KMS-11 (cell line): ENCODE measurements at regions not wholly inside any gene's neighbourhood (a gene's known extent, or its start where the extent isn't known, plus 50 kb on each side); places are given as distances from the start of the nearest gene placed in this dataset.

ENCODE experiments used
- H2AFZ ChIP-seq: fragments of 200-600 bp; sonication (generic); 2 replicates; pipeline ENCODE4 v1.6.1; 2016; ENCODE audit warnings: antibody characterized with exemption, mixed run types, low read depth
- H3K27ac ChIP-seq: fragments of 200-600 bp; sonication (generic); 2 replicates; pipeline ENCODE4 v1.6.1; 2016; ENCODE audit warnings: mild to moderate bottlenecking, mixed run types
- H3K27me3 ChIP-seq: fragments of 200-600 bp; sonication (generic); 2 replicates; pipeline ENCODE4 v1.6.1; 2017; ENCODE audit warnings: mild to moderate bottlenecking, low read depth, mixed run types, moderate library complexity; ENCODE audit not compliant: insufficient read depth
- H3K36me3 ChIP-seq: fragments of 200-600 bp; sonication (generic); 2 replicates; pipeline ENCODE4 v1.6.1; 2017; ENCODE audit warnings: mild to moderate bottlenecking, mixed run types; ENCODE audit not compliant: insufficient read depth
- H3K4me1 ChIP-seq: fragments of 200-600 bp; sonication (generic); 2 replicates; pipeline ENCODE4 v1.6.1; 2016; ENCODE audit warnings: mild to moderate bottlenecking, low read depth, mixed run types; ENCODE audit not compliant: poor library complexity, severe bottlenecking
- H3K4me2 ChIP-seq: fragments of 200-600 bp; sonication (generic); 2 replicates; pipeline ENCODE4 v1.7.0; 2016; ENCODE audit warnings: mild to moderate bottlenecking, mixed run types
- H3K4me3 ChIP-seq: fragments of 200-600 bp; sonication (generic); IDR thresholded peaks from 2 replicates; pipeline ENCODE4 v1.6.1; 2017; ENCODE audit warnings: low read depth, low read length, mixed read lengths; ENCODE audit not compliant: insufficient read depth
- H3K79me2 ChIP-seq: fragments of 200-600 bp; sonication (generic); 2 replicates; pipeline ENCODE4 v1.6.1; 2016; ENCODE audit warnings: low read depth, mixed run types; ENCODE audit not compliant: insufficient read depth
- H3K9ac ChIP-seq: fragments of 200-600 bp; sonication (generic); 2 replicates; pipeline ENCODE4 v1.6.1; 2016; ENCODE audit warnings: mild to moderate bottlenecking, mixed run types
- H4K20me1 ChIP-seq: fragments of 200-600 bp; sonication (generic); 2 replicates; pipeline ENCODE4 v1.6.1; 2016; ENCODE audit warnings: mild to moderate bottlenecking, mixed run types; ENCODE audit not compliant: insufficient read depth
- TF ChIP-seq, protein P1 (sequence below): fragments of 200-600 bp; sonication (generic); conservative IDR thresholded peaks from 2 replicates; pipeline ENCODE4 v1.6.1; 2017; ENCODE audit warnings: low read depth, mild to moderate bottlenecking, antibody characterized with exemption, low read length, moderate library complexity, mixed read lengths

DNA sequence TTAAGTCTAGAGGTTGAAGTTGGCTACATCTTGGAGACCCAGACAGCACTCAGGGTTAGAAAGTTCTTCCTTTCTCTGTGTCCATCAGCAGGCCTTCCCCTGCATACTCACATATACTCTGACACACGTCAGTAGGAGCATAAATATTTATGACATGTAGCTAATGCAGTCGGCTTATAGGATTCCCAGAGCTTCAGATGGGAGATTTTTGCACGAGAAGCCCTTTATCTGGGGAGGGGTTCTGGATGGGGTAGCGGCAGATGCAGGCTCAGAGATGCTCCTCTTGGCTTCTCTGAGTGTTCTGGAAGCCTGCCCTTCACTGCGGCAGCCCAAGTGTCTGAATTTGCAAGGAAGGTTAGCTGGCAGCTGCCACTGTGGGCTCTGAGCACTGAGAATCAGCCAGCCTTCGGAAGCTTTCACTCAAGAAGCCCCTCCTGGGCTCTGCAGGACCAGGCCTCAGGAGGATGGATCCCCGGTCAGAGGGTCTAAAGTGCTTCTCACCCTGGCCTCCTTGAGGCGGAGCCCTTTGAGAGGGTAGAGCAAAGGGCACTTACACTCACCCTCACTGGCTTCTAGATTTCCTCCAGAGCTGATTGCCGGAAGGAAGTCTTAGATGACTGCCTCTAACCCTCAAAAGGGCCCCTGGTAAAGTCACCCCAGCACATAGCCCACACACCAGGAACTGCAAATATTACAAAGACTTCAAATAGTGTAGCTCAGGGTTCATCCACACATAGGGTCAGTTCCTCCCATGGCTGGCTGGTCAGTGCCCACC lies 68.1 kb upstream of the NFASC start:
- Histone ChIP-seq H3K4me3 (no peak overlapping the region), H3K27me3 (no peaks in the 10 kb centered on the region; the same call in 1 of the 2 replicates), H3K9ac (no peak overlapping the region), H3K79me2 (no peaks in the 10 kb centered on the region), H3K4me1 (peaks cover 10% of the 10 kb centered on the region), H3K36me3 (no peaks in the 10 kb centered on the region), H4K20me1 (no peaks in the 10 kb centered on the region), H2AFZ (no peak overlapping the region), H3K27ac (no peak overlapping the region), H3K4me2 (no peak overlapping the region)
- TF ChIP-seq, protein P1, sequence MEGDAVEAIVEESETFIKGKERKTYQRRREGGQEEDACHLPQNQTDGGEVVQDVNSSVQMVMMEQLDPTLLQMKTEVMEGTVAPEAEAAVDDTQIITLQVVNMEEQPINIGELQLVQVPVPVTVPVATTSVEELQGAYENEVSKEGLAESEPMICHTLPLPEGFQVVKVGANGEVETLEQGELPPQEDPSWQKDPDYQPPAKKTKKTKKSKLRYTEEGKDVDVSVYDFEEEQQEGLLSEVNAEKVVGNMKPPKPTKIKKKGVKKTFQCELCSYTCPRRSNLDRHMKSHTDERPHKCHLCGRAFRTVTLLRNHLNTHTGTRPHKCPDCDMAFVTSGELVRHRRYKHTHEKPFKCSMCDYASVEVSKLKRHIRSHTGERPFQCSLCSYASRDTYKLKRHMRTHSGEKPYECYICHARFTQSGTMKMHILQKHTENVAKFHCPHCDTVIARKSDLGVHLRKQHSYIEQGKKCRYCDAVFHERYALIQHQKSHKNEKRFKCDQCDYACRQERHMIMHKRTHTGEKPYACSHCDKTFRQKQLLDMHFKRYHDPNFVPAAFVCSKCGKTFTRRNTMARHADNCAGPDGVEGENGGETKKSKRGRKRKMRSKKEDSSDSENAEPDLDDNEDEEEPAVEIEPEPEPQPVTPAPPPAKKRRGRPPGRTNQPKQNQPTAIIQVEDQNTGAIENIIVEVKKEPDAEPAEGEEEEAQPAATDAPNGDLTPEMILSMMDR = no peak

DNA sequence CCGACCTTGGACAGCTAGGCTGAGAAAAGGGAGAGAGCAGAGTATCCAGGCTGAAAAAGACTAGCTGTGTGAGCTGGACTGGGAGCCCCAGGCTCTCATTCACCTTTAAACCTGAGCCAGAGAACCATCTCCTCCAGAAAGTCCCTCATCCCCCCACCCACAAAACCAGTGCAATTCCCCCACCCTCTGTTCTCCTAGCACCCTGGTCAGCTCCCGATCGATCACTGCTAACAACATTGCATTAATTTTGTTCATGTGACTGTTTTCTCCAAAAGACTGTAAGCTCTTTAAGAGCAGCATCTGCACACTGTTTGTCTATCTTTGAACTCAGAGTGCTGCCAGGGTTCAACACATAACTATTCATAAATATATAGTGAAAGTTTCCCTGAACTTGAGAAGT lies 67.1 kb upstream of the NFASC start:
- no peak overlapping the region for H3K4me3 ChIP-seq
- H3K27me3 ChIP-seq = no peaks in the 10 kb centered on the region; the same call in 1 of the 2 replicates
- H2AFZ ChIP-seq = no peak overlapping the region
- H3K79me2 ChIP-seq = no peaks in the 10 kb centered on the region
- H3K36me3 ChIP-seq = no peaks in the 10 kb centered on the region
- H4K20me1 ChIP-seq = no peaks in the 10 kb centered on the region
- peaks cover 14% of the 10 kb centered on the region for H3K4me1 ChIP-seq
- no peak overlapping the region for H3K9ac ChIP-seq
- no peak overlapping the region for H3K4me2 ChIP-seq
- no peak overlapping the region for H3K27ac ChIP-seq
- TF ChIP-seq, protein P1 = no peak

DNA sequence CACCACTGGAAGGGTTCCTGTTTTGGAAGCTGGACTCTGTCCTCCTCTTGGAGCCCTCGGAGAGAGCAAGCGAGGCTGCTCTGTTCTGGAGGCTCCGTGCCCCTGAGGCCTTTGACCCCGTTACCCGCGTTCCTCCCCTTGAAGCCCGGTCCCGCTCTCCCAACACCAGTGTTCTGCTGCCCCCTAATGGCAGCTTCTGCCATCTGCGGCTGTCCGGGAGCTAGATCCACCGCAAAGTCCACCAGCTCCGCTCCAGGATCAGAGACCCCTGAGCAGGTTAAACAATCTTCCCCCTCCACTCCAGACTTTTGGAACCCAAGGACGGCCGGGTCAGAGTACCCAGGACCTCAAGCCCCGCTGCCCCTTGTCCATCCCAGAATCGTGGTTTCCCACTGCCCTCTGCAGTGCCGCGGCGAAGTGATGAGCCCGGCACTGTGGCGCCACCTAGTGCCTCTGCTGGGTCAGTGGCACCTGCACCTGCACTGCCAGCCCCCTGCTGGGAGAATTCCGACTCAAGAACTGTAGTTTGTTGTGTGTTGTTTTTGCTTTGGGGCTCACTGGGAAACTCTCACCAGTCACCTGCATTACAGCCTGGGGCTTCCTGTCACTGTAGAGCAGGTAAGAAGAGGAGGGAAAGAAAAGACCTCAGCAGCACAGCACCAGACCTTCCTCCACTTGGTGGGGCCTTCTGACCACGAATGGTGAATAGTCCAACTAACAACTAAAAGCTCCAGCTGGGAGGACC lies 63.5 kb upstream of the NFASC start:
- Histone ChIP-seq H3K27me3 (no peaks in the 10 kb centered on the region), H3K4me1 (peaks cover 14% of the 10 kb centered on the region), H3K4me2 (peak overlapping the region; percentile 49), H3K9ac (peak overlapping the region; percentile 9; the same call in 1 of the 2 replicates), H3K27ac (no peak overlapping the region), H4K20me1 (no peaks in the 10 kb centered on the region), H3K4me3 (peak overlapping the region; percentile 96), H3K36me3 (no peaks in the 10 kb centered on the region), H2AFZ (peak overlapping the region; percentile 80), H3K79me2 (no peaks in the 10 kb centered on the region)
- TF ChIP-seq, protein P1 = peak; percentile 100

DNA sequence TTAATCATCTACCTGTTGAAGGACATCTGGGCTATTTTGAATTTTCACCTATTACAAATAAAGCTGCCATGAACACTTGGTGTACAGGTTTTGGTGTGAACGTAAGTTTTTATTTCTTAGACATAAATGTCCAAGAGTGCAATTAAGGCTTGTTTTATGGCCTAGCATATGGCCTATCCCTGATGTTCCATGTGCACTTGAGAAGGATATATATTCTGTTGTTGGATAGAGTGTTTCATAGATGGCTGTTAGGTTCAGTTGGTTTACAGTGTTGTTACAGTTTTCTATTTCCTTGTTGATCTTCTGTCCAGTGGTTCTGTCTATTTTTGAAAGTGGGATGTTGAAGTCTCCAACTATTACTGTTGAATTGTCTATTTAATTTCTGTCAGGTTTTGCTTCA lies 61.2 kb upstream of the NFASC start:
- H3K9ac ChIP-seq = no peak overlapping the region
- H3K79me2 ChIP-seq = no peaks in the 10 kb centered on the region
- H4K20me1 ChIP-seq = no peaks in the 10 kb centered on the region
- no peaks in the 10 kb centered on the region for H3K27me3 ChIP-seq
- H3K36me3 ChIP-seq = no peaks in the 10 kb centered on the region
- H3K4me2 ChIP-seq = no peak overlapping the region
- H2AFZ ChIP-seq = no peak overlapping the region
- peaks cover 14% of the 10 kb centered on the region for H3K4me1 ChIP-seq
- TF ChIP-seq, protein P1 = no peak
- H3K27ac ChIP-seq = no peak overlapping the region
- H3K4me3 ChIP-seq = no peak overlapping the region
